NCI-H1930 (cell line): ENCODE measurements at regions not wholly inside any gene's neighbourhood (a gene's known extent, or its start where the extent isn't known, plus 50 kb on each side); places are given as distances from the start of the nearest gene placed in this dataset.
A peak's percentile ranks its signal among the peaks of the same experiment; 100 is the strongest.
"Not testable (repeated sequence)": the region's sequence is repeated elsewhere in the genome, so short reads cannot be mapped to it uniquely, and the experiment has no call there.

Experiments
- DNase-seq, 2 experiments: peaks; one replicate each; lab custom pipeline; 2025; lab: John Stamatoyannopoulos, UW

- no peak for DNase-seq
Observed at GRCh38 chr14:30431552-30431951, 127.4 kb upstream of the G2E3 start.

- no peak for DNase-seq
Observed at GRCh38 chr14:30440961-30441360, 118.0 kb upstream of the G2E3 start.

- DNase-seq: peak in 1 of 2 experiments; percentile 26
Observed at GRCh38 chr14:30443368-30444007, 115.5 kb upstream of the G2E3 start.

GRCh38 chr14:30444451-30444850 lies 114.5 kb upstream of the G2E3 start:
- DNase-seq: no peak

- DNase-seq: no peak
Observed at GRCh38 chr14:30445011-30445793, 113.8 kb upstream of the G2E3 start.

GRCh38 chr14:30445852-30446251 lies 113.1 kb upstream of the G2E3 start:
- DNase-seq: no peak

GRCh38 chr14:30450631-30451545 lies 108.1 kb upstream of the G2E3 start:
- peak in 1 of 2 experiments; percentile 40 for DNase-seq

GRCh38 chr14:30456296-30456695 lies 102.7 kb upstream of the G2E3 start:
- DNase-seq: no peak

- DNase-seq: no peak
Observed at GRCh38 chr14:30462358-30462757, 96.6 kb upstream of the G2E3 start.

GRCh38 chr14:30464481-30464880 lies 94.5 kb upstream of the G2E3 start:
- DNase-seq: no peak

GRCh38 chr14:30468354-30468753 lies 90.6 kb upstream of the G2E3 start:
- no peak for DNase-seq

- DNase-seq: no peak
Observed at GRCh38 chr14:30471980-30472379, 87.0 kb upstream of the G2E3 start.

GRCh38 chr14:30473846-30474696 lies 84.9 kb upstream of the G2E3 start:
- not testable (repeated sequence) for DNase-seq

- no peak for DNase-seq
Observed at GRCh38 chr14:30482276-30482675, 76.7 kb upstream of the G2E3 start.

- no peak for DNase-seq
Observed at GRCh38 chr14:30484201-30484600, 74.8 kb upstream of the G2E3 start.

- DNase-seq: no peak
Observed at GRCh38 chr14:30484976-30485375, 74.0 kb upstream of the G2E3 start.

- DNase-seq: no peak
Observed at GRCh38 chr14:30496852-30497251, 62.1 kb upstream of the G2E3 start.

- no peak for DNase-seq
Observed at GRCh38 chr14:30499358-30499757, 59.6 kb upstream of the G2E3 start.

- DNase-seq: peak; percentile 58 to 70
Observed at GRCh38 chr14:30500222-30500621, 58.7 kb upstream of the G2E3 start.

- DNase-seq: no peak
Observed at GRCh38 chr14:30507209-30507608, 51.7 kb upstream of the G2E3 start.
